Osteocyte (in vitro differentiated cells): ENCODE measurements at regions not wholly inside any gene's neighbourhood (a gene's known extent, or its start where the extent isn't known, plus 50 kb on each side); places are given as distances from the start of the nearest gene placed in this dataset.
"Not testable (repeated sequence)": the region's sequence is repeated elsewhere in the genome, so short reads cannot be mapped to it uniquely, and the experiment has no call there.

Source experiments
- DNase-seq: peaks from one replicate; pipeline ENCODE4 v3.0.0; 2021; ENCODE audit warnings: mixed read lengths; ENCODE audit not compliant: unreplicated experiment; ENCODE audit errors: extremely low spot score
- H3K27ac Mint-ChIP-seq: one replicate; pipeline ENCODE4 v1.8.0; 2021; ENCODE audit warnings: mild to moderate bottlenecking, mixed read lengths; ENCODE audit not compliant: unreplicated experiment
- H3K27me3 Mint-ChIP-seq: one replicate; pipeline ENCODE4 v1.8.0; 2021; ENCODE audit warnings: mixed read lengths; ENCODE audit not compliant: unreplicated experiment
- H3K36me3 Mint-ChIP-seq: one replicate; pipeline ENCODE4 v1.8.0; 2021; ENCODE audit warnings: mixed read lengths; ENCODE audit not compliant: unreplicated experiment
- H3K4me1 Mint-ChIP-seq: one replicate; pipeline ENCODE4 v1.8.0; 2021; ENCODE audit warnings: mixed read lengths; ENCODE audit not compliant: unreplicated experiment
- H3K4me3 Mint-ChIP-seq: one replicate; pipeline ENCODE4 v1.8.0; 2021; ENCODE audit warnings: mild to moderate bottlenecking, moderate library complexity, mixed read lengths; ENCODE audit not compliant: unreplicated experiment
- H3K9me3 Mint-ChIP-seq: one replicate; pipeline ENCODE4 v1.8.0; 2021; ENCODE audit warnings: mixed read lengths; ENCODE audit not compliant: unreplicated experiment
- TF ChIP-seq, protein P1 (sequence below): fragments of 200-600 bp; sonication (generic); IDR thresholded peaks from 2 replicates; pipeline ENCODE4 v1.5.0; 2021; ENCODE audit warnings: antibody characterized with exemption, mild to moderate bottlenecking, moderate library complexity

DNA sequence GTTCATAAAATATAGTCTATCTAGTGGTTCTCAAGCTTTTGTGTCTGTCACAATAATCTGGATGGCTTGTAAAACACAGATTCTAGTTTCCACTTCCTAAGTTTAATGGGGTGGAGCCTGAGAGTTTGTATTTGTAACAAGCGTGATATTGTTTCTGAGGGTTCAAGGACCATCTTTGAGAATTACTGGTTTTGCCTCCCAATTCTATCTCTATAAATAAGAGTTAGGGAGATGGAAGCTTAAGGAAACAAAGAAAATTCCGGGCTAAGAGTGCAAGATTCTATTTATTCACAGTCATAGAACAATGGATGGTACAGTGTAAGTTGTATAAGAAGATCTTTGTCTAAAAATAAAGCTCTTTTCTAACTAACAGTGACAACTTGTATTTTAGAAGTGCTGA, 55.4 kb upstream of the TRIM77 start:
- not testable (repeated sequence) for H3K9me3 Mint-ChIP-seq, H3K4me3 Mint-ChIP-seq, H3K4me1 Mint-ChIP-seq, DNase-seq, H3K36me3 Mint-ChIP-seq, H3K27ac Mint-ChIP-seq
- H3K27me3 Mint-ChIP-seq: peaks cover 31% of the 10 kb centered on the region

DNA sequence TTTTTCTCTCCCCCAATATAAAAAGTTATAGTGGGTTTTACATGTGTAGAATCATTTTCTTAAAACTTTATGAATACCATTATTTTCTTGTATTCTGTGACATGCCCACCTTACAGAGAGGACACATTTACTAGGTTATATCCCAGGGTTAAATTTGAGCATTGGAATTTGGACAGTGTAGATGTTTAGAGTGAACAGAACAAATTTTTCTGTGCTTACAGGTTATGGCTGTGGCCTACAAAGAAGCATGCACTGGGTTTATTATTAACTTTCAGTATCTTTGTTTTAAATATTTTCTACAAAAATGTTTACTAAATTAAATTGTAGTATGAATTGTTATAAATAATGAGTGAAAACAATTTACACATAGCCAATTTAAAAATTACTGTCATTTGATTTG, 51.3 kb upstream of the TRIM77 start:
- H3K27ac Mint-ChIP-seq, H3K4me3 Mint-ChIP-seq, H3K4me1 Mint-ChIP-seq, H3K36me3 Mint-ChIP-seq, DNase-seq, H3K9me3 Mint-ChIP-seq: not testable (repeated sequence)
- H3K27me3 Mint-ChIP-seq: peaks cover 23% of the 10 kb centered on the region

DNA sequence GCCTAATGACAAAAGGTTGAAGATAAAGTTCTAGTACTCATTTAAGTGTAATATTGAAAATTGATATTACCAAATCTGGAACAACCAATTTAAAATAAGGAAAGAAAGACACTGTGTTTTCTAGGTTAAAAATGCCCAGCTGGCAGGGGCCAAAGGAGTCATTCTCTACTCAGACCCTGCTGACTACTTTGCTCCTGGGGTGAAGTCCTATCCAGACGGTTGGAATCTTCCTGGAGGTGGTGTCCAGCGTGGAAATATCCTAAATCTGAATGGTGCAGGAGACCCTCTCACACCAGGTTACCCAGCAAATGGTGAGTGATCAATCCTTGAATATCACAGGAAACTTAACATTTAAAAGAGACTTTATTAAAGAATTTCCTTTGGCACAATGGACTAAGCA, 50.7 kb upstream of the TRIM77 start:
- H3K9me3 Mint-ChIP-seq, DNase-seq, H3K4me3 Mint-ChIP-seq, H3K36me3 Mint-ChIP-seq, H3K27ac Mint-ChIP-seq, H3K4me1 Mint-ChIP-seq: not testable (repeated sequence)
- peaks cover 20% of the 10 kb centered on the region for H3K27me3 Mint-ChIP-seq

DNA sequence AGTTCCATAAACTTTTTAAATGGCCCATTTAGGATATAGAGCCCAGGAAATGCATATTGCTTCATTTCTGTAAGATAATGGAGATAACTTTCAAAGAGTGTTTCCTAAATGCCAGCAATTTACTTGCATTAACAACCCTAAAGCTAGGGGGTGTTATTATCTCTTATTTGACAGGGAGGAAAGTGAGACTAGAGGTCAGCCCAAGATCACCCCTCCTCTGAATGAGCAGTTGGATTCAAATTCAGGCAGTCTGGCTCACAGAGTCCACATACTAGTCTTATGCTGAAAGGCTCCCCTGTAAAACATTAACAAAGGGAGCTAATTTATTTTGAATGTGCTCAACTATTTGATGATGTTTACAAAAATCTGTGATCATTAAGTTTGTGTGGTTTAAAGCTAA, 49.9 kb upstream of the TRIM77 start:
- Mint-ChIP-seq H3K36me3 (no peaks in the 10 kb centered on the region), H3K4me3 (no peak overlapping the region)
- TF ChIP-seq, protein P1, sequence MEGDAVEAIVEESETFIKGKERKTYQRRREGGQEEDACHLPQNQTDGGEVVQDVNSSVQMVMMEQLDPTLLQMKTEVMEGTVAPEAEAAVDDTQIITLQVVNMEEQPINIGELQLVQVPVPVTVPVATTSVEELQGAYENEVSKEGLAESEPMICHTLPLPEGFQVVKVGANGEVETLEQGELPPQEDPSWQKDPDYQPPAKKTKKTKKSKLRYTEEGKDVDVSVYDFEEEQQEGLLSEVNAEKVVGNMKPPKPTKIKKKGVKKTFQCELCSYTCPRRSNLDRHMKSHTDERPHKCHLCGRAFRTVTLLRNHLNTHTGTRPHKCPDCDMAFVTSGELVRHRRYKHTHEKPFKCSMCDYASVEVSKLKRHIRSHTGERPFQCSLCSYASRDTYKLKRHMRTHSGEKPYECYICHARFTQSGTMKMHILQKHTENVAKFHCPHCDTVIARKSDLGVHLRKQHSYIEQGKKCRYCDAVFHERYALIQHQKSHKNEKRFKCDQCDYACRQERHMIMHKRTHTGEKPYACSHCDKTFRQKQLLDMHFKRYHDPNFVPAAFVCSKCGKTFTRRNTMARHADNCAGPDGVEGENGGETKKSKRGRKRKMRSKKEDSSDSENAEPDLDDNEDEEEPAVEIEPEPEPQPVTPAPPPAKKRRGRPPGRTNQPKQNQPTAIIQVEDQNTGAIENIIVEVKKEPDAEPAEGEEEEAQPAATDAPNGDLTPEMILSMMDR: no peak

More for the DNA sequence above, 49.9 kb upstream of the TRIM77 start:
- Mint-ChIP-seq H3K27me3 (peaks cover 15% of the 10 kb centered on the region), H3K4me1 (no peaks in the 10 kb centered on the region), H3K9me3 (no peaks in the 10 kb centered on the region), H3K27ac (no peak overlapping the region)
- no peak for DNase-seq
